ENCODE measurements at regions not wholly inside any gene's neighbourhood (a gene's known extent, or its start where the extent isn't known, plus 50 kb on each side); places are given as distances from the start of the nearest gene placed in this dataset.

DNA sequence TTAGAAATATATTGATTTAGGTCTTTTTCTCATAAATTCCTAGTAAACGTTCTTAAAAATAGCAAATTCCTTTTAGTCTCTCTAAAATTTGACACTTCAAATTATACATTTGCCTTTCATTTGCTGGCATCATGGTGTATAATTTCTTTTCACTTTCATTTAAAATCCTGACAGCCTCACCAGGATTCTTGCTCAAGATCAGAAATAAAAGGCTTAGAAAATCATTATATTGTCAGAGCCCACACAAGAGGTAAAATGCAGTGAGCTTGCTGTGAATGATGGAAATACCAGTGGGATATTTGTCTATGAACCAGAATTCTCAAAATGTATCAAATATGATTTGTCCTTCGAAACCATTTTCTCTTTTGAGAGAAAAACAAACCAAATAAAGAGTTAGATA is 78.2 kb upstream of the PIK3C2G start:
- Histone ChIP-seq H3K4me3 (no peak overlapping the region), H3K27me3 (replicated peaks in 1 of 7) (no peaks in the 10 kb centered on the region), H3K27ac (no peak overlapping the region), H3K4me1 (no peaks in the 10 kb centered on the region), H3K36me3 (no peaks in the 10 kb centered on the region), H3K9me3 (no peaks in the 10 kb centered on the region)
- intact Hi-C loops (cut with DNase I; ENCODE audit: low total_unique reads) = no loop called here
- TF ChIP-seq, protein P1, sequence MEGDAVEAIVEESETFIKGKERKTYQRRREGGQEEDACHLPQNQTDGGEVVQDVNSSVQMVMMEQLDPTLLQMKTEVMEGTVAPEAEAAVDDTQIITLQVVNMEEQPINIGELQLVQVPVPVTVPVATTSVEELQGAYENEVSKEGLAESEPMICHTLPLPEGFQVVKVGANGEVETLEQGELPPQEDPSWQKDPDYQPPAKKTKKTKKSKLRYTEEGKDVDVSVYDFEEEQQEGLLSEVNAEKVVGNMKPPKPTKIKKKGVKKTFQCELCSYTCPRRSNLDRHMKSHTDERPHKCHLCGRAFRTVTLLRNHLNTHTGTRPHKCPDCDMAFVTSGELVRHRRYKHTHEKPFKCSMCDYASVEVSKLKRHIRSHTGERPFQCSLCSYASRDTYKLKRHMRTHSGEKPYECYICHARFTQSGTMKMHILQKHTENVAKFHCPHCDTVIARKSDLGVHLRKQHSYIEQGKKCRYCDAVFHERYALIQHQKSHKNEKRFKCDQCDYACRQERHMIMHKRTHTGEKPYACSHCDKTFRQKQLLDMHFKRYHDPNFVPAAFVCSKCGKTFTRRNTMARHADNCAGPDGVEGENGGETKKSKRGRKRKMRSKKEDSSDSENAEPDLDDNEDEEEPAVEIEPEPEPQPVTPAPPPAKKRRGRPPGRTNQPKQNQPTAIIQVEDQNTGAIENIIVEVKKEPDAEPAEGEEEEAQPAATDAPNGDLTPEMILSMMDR (IDR thresholded peaks at IDR 0.05 in 8 of 11, conservative IDR thresholded peaks at IDR 0.05 in 3 of 11) = no peak
- TF ChIP-seq POLR2A (IDR thresholded peaks at IDR 0.05) = no peak
- TF ChIP-seq POLR2AphosphoS5 (IDR thresholded peaks at IDR 0.05) = no peak
- DNase-seq = no peak
- 65 to 83% (median 73%) methylated on average over 2 of the region's 2 CpGs for WGBS, 5 donors

DNA sequence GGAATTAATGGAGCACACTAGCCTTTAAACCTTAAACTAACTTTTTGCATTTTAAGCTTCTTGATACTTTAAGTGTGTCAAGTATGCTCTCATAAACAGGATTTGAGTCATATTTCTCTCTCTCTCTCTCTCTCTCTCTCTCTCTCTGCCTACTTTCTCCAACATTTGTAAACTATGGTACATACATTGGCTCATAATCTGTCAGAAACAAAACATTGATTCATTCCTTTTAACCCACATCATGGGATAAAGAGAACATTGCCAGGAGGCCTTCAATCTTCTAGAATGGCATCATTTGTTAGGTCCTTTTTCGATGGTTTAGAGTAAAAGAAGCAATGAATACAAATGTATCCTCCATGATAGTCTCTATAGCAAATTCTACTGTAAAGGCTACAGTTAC is 81.6 kb upstream of the RERGL start:
- intact Hi-C loops (cut with DNase I; ENCODE audit: low total_unique reads) = no loop called here
- peaks cover 0 to 28% (median 22%) of the 10 kb centered on the region in 8 donors for H3K9me3 ChIP-seq
- whole genome bisulfite sequencing, 5 donors = 78 to 91% (median 80%) methylated on average over 1 of the region's 1 CpG
- no peaks in the 10 kb centered on the region for H3K36me3 ChIP-seq
- no peak overlapping the region for H3K27ac ChIP-seq
- no peak overlapping the region for H3K4me3 ChIP-seq
- no peak for DNase-seq
- TF ChIP-seq POLR2AphosphoS5 (IDR thresholded peaks at IDR 0.05) = no peak
- TF ChIP-seq POLR2A (IDR thresholded peaks at IDR 0.05) = no peak
- TF ChIP-seq, protein P1 (IDR thresholded peaks at IDR 0.05 in 8 of 11, conservative IDR thresholded peaks at IDR 0.05 in 3 of 11) = no peak
- no peaks in the 10 kb centered on the region for H3K4me1 ChIP-seq
- H3K27me3 ChIP-seq (replicated peaks in 1 of 7) = no peaks in the 10 kb centered on the region

- DNase-seq = no peak
- intact Hi-C loops (cut with DNase I; ENCODE audit: low total_unique reads) = no loop called here
- Histone ChIP-seq H3K36me3 (no peaks in the 10 kb centered on the region), H3K4me3 (no peak overlapping the region), H3K9me3 (peaks cover 0 to 20% (median 13%) of the 10 kb centered on the region in 8 donors), H3K4me1 (peaks cover 0 to 6% (median 0%) of the 10 kb centered on the region in 6 donors), H3K27ac (no peak overlapping the region), H3K27me3 (replicated peaks in 1 of 7) (no peaks in the 10 kb centered on the region)
- WGBS, 5 donors = 56 to 73% (median 64%) methylated on average over 3 of the region's 3 CpGs
- TF ChIP-seq, protein P1 (IDR thresholded peaks at IDR 0.05 in 8 of 11, conservative IDR thresholded peaks at IDR 0.05 in 3 of 11) = no peak
- TF ChIP-seq POLR2A (IDR thresholded peaks at IDR 0.05) (no peak), POLR2AphosphoS5 (IDR thresholded peaks at IDR 0.05) (no peak)
Observed at GRCh38 chr12:18168016-18168415, 78.0 kb upstream of the RERGL start.

GRCh38 chr12:18165889-18166288 is 75.9 kb upstream of the RERGL start:
- H3K36me3 ChIP-seq = no peaks in the 10 kb centered on the region
- H3K27ac ChIP-seq = no peak overlapping the region
- peaks cover 0 to 6% (median 0%) of the 10 kb centered on the region in 6 donors for H3K4me1 ChIP-seq
- WGBS, 5 donors = 62 to 88% (median 70%) methylated on average over 2 of the region's 2 CpGs
- DNase-seq = no peak
- intact Hi-C loops (cut with DNase I; ENCODE audit: low total_unique reads) = no loop called here
- TF ChIP-seq POLR2AphosphoS5 (IDR thresholded peaks at IDR 0.05) (no peak), POLR2A (IDR thresholded peaks at IDR 0.05) (no peak)
- TF ChIP-seq, protein P1 (IDR thresholded peaks at IDR 0.05 in 8 of 11, conservative IDR thresholded peaks at IDR 0.05 in 3 of 11) = no peak
- no peaks in the 10 kb centered on the region for H3K27me3 ChIP-seq (replicated peaks in 1 of 7)
- no peak overlapping the region for H3K4me3 ChIP-seq
- H3K9me3 ChIP-seq = peaks cover 0 to 3% (median 0%) of the 10 kb centered on the region in 8 donors

All from spleen (tissue), 11 donors.